ENCODE measurements at regions not wholly inside any gene's neighbourhood (a gene's known extent, or its start where the extent isn't known, plus 50 kb on each side); places are given as distances from the start of the nearest gene placed in this dataset.

DNA sequence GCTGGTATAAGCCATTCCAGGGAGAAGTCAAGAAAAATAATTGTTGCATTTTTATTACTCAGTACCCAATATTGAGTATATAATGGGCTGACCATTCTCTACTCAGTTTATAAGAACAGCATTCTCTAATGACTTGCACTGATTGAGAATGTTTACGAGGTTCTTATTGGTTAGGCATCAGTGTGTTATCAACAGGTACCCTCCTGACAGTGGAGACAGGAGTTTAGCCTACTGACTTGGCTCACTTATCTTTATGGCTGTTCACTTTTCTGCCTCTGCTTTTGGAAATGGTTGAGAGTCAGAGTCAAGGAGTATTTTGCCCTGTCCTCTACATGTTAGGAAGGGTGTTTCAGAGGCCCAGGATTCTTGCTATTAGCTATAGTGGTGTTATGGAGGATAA, 228.0 kb upstream of the RGS6 start:
- Histone ChIP-seq H3K4me3 (ENCODE audit: low read length) (no peak overlapping the region), H3K27me3 (ENCODE audit: control insufficient read depth, insufficient read depth, low read length) (no peaks in the 10 kb centered on the region), H3K9me3 (ENCODE audit: control insufficient read depth, insufficient read depth, low read length) (no peaks in the 10 kb centered on the region), H3K4me1 (ENCODE audit: control insufficient read depth, insufficient read depth, low read length) (no peaks in the 10 kb centered on the region), H3K27ac (ENCODE audit: low read length) (no peak overlapping the region), H3K36me3 (ENCODE audit: control insufficient read depth, insufficient read depth, low read length) (no peaks in the 10 kb centered on the region; the same call in 1 of the 2 replicates)
- WGBS (ENCODE audit: insufficient coverage, insufficient read length), result no CpG with 5 or more reads among the region's 1 CpG
- no peak for DNase-seq (ENCODE audit: low read depth, low spot score)

DNA sequence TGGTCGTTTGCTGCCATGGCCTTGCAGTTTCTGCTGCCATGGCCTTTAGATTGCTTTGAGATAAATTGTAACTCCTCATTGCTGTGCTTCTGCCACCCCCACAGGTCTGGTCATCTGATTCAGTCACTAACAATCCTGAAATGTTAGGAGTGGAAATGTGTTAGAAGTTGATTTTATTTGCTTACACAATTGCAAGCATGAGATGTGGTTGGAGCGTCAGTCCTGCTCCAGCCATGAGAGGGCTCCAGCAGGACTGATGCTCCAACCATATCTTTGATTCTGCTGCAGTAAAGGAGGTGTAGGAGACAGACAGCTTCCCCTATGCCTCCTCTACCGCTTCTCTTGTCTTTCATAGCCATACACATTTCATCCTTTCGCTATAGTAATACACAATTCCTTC, 226.8 kb upstream of the RGS6 start:
- H3K9me3 ChIP-seq (ENCODE audit: control insufficient read depth, insufficient read depth, low read length), result no peaks in the 10 kb centered on the region
- no peak for DNase-seq (ENCODE audit: low read depth, low spot score)
- H3K4me1 ChIP-seq (ENCODE audit: control insufficient read depth, insufficient read depth, low read length), result no peaks in the 10 kb centered on the region
- no peaks in the 10 kb centered on the region for H3K27me3 ChIP-seq (ENCODE audit: control insufficient read depth, insufficient read depth, low read length)
- H3K4me3 ChIP-seq (ENCODE audit: low read length), result no peak overlapping the region
- no peaks in the 10 kb centered on the region; the same call in 1 of the 2 replicates for H3K36me3 ChIP-seq (ENCODE audit: control insufficient read depth, insufficient read depth, low read length)
- WGBS (ENCODE audit: insufficient coverage, insufficient read length), result no CpG with 5 or more reads among the region's 4 CpGs
- no peak overlapping the region for H3K27ac ChIP-seq (ENCODE audit: low read length)

DNA sequence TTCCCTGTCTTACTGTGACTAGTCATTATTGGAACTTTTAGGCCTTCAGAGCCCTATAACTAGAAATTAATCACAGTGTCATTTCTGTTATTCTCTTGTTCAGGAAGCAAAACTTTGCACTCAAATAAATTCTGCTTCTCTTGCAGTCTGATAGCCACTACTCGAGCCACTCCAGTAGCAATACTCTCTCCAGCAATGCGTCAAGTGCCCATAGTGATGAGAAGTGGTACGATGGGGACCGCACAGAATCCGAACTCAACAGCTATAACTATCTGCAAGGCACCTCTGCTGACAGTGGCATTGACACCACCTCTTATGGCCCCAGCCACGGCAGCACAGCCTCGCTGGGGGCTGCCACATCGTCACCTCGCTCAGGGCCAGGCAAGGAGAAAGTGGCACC, 223.2 kb upstream of the RGS6 start:
- H3K4me3 ChIP-seq (ENCODE audit: low read length), result no peak overlapping the region
- no peaks in the 10 kb centered on the region; the same call in 1 of the 2 replicates for H3K36me3 ChIP-seq (ENCODE audit: control insufficient read depth, insufficient read depth, low read length)
- no peaks in the 10 kb centered on the region for H3K9me3 ChIP-seq (ENCODE audit: control insufficient read depth, insufficient read depth, low read length)
- no peak for DNase-seq (ENCODE audit: low read depth, low spot score)
- no peaks in the 10 kb centered on the region for H3K27me3 ChIP-seq (ENCODE audit: control insufficient read depth, insufficient read depth, low read length)
- H3K27ac ChIP-seq (ENCODE audit: low read length), result no peak overlapping the region
- no CpG with 5 or more reads among the region's 9 CpGs for WGBS (ENCODE audit: insufficient coverage, insufficient read length)
- no peaks in the 10 kb centered on the region for H3K4me1 ChIP-seq (ENCODE audit: control insufficient read depth, insufficient read depth, low read length)

DNA sequence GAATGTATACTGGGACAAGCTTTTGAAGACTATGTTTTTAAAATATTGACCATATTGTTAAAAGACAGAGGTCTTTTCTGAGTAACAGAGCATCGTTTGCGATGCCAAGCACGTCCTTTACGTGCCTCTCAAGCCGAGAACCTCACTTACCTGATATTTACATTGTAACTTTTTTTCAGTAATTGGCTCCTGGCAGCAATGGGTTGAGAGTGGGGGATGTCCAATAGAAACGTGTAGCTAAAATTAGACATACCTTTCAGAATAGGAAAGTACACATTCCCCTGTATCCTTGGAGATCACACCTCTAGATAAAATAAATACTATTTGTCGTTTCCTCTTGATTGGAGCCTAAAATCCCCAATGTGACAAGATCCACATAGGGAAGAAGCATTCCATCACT, 222.2 kb upstream of the RGS6 start:
- WGBS (ENCODE audit: insufficient coverage, insufficient read length), result no CpG with 5 or more reads among the region's 7 CpGs
- no peak overlapping the region for H3K27ac ChIP-seq (ENCODE audit: low read length)
- DNase-seq (ENCODE audit: low read depth, low spot score), result no peak

DNA sequence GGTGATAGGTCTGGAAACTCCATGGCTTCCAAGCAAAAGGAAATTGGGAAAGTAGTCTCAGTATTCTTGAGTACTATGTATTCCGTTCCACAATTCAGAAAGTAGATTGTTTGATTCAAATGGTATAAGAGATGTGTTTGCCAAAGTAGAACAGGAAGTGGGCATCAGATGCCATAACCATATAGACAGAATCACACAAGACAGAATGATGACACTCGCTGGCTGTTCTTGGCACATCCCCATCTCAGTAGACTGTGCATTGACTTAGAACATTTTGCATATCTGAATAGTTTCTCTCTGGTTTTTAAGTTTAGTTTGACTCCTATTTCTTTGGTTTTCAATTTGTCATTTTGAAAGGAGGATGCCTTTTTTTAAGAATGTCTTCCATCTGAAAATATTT, 221.1 kb upstream of the RGS6 start:
- no peaks in the 10 kb centered on the region for H3K4me1 ChIP-seq (ENCODE audit: control insufficient read depth, insufficient read depth, low read length)
- no peaks in the 10 kb centered on the region for H3K27me3 ChIP-seq (ENCODE audit: control insufficient read depth, insufficient read depth, low read length)
- DNase-seq (ENCODE audit: low read depth, low spot score), result no peak
- no peaks in the 10 kb centered on the region for H3K9me3 ChIP-seq (ENCODE audit: control insufficient read depth, insufficient read depth, low read length)
- WGBS (ENCODE audit: insufficient coverage, insufficient read length), result no CpG with 5 or more reads among the region's 2 CpGs
- H3K36me3 ChIP-seq (ENCODE audit: control insufficient read depth, insufficient read depth, low read length), result no peaks in the 10 kb centered on the region; the same call in 1 of the 2 replicates
- no peak overlapping the region for H3K4me3 ChIP-seq (ENCODE audit: low read length)
- H3K27ac ChIP-seq (ENCODE audit: low read length), result no peak overlapping the region

More for the DNA sequence above, 222.2 kb upstream of the RGS6 start:
- Histone ChIP-seq H3K27me3 (ENCODE audit: control insufficient read depth, insufficient read depth, low read length) (no peaks in the 10 kb centered on the region), H3K36me3 (ENCODE audit: control insufficient read depth, insufficient read depth, low read length) (no peaks in the 10 kb centered on the region; the same call in 1 of the 2 replicates), H3K9me3 (ENCODE audit: control insufficient read depth, insufficient read depth, low read length) (no peaks in the 10 kb centered on the region), H3K4me1 (ENCODE audit: control insufficient read depth, insufficient read depth, low read length) (no peaks in the 10 kb centered on the region), H3K4me3 (ENCODE audit: low read length) (no peak overlapping the region)

DNA sequence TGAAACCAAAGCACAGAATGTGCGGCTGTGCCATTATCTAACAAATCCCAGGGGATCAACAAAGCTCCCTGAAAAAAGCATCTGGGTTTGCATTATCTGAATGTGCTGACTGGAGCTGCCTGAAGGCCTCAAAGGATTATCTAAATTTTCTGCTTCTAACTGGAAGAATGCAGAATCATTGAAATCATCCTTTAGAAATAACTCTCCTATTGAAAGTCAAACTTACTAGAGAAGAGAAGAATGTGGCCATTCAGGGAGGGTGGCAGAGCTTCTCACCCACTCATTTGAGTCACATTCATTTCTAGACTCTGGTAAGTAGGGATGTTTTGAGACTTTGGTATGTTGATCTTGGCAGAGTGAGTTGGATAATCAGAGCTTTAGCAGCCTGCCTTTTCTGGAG, 220.6 kb upstream of the RGS6 start:
- H3K4me1 ChIP-seq (ENCODE audit: control insufficient read depth, insufficient read depth, low read length), result no peaks in the 10 kb centered on the region
- H3K4me3 ChIP-seq (ENCODE audit: low read length), result no peak overlapping the region
- no CpG with 5 or more reads among the region's 1 CpG for WGBS (ENCODE audit: insufficient coverage, insufficient read length)
- no peak overlapping the region for H3K27ac ChIP-seq (ENCODE audit: low read length)
- H3K9me3 ChIP-seq (ENCODE audit: control insufficient read depth, insufficient read depth, low read length), result no peaks in the 10 kb centered on the region
- no peaks in the 10 kb centered on the region; the same call in 1 of the 2 replicates for H3K36me3 ChIP-seq (ENCODE audit: control insufficient read depth, insufficient read depth, low read length)
- H3K27me3 ChIP-seq (ENCODE audit: control insufficient read depth, insufficient read depth, low read length), result no peaks in the 10 kb centered on the region
- DNase-seq (ENCODE audit: low read depth, low spot score), result no peak

DNA sequence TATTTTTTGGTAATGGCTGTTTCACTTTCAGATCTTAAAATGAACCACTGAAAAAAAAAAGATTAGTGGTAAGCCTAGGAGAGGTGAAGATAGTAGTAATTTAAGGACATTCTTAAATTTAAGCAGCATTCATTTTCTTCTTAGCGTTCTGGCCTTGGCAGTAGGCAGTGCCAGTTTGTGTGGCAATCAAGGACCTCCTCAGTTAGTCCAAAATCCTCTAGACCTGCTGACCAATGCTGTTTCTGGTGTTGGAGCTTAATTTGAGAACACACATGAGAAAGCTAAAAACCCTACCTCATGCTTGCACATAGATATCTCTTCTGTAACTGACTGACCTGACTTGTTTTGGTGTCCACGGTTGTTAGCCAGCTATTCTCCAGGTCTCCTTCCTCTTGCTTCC, 219.8 kb upstream of the RGS6 start:
- Histone ChIP-seq H3K27me3 (ENCODE audit: control insufficient read depth, insufficient read depth, low read length) (no peaks in the 10 kb centered on the region), H3K36me3 (ENCODE audit: control insufficient read depth, insufficient read depth, low read length) (no peaks in the 10 kb centered on the region; the same call in 1 of the 2 replicates), H3K27ac (ENCODE audit: low read length) (no peak overlapping the region), H3K4me1 (ENCODE audit: control insufficient read depth, insufficient read depth, low read length) (no peaks in the 10 kb centered on the region), H3K9me3 (ENCODE audit: control insufficient read depth, insufficient read depth, low read length) (no peaks in the 10 kb centered on the region), H3K4me3 (ENCODE audit: low read length) (no peak overlapping the region)
- no CpG with 5 or more reads among the region's 2 CpGs for WGBS (ENCODE audit: insufficient coverage, insufficient read length)
- DNase-seq (ENCODE audit: low read depth, low spot score), result no peak

DNA sequence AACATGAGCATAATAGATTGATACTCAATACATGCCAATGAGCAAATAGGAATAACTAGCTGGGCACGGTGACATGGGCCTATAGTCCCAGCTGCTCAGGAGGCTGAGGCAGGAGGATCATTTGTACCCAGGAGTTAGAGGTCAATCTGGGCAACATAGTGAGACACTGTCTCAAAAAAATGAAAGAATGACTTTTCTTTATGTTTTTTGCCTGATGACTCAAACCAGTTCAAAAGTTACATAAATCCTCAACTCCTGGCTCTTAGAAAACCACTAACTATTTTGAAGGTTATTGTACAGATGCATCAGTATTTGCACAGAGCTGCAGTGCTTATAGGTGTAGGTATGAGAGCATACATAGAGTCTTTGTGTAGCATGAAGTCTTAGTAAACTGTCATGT, 219.2 kb upstream of the RGS6 start:
- no CpG with 5 or more reads among the region's 1 CpG for WGBS (ENCODE audit: insufficient coverage, insufficient read length)
- no peaks in the 10 kb centered on the region; the same call in 1 of the 2 replicates for H3K36me3 ChIP-seq (ENCODE audit: control insufficient read depth, insufficient read depth, low read length)

DNA sequence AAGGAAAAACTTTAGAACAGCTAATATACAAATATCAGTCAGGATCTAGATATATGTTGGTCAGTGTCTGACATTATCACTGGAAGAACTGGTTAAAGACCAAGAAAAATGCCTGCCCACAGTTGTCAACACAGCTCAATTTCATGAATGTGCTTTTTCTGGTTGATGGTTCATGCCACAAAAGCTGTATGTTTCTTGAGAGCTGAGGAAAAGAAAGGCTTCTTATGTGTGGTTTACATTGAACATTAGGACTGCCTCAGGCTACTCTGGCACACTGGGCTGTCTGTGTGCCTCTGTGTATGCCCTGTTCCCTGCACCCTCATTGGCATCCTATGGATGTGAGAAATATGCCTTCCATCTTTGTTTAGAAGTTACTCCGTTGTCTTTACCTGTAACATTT, 218.8 kb upstream of the RGS6 start:
- Histone ChIP-seq H3K27me3 (ENCODE audit: control insufficient read depth, insufficient read depth, low read length) (no peaks in the 10 kb centered on the region), H3K4me3 (ENCODE audit: low read length) (no peak overlapping the region), H3K36me3 (ENCODE audit: control insufficient read depth, insufficient read depth, low read length) (no peaks in the 10 kb centered on the region; the same call in 1 of the 2 replicates), H3K9me3 (ENCODE audit: control insufficient read depth, insufficient read depth, low read length) (no peaks in the 10 kb centered on the region), H3K4me1 (ENCODE audit: control insufficient read depth, insufficient read depth, low read length) (no peaks in the 10 kb centered on the region), H3K27ac (ENCODE audit: low read length) (no peak overlapping the region)
- DNase-seq (ENCODE audit: low read depth, low spot score), result no peak
- WGBS (ENCODE audit: insufficient coverage, insufficient read length), result no CpG with 5 or more reads among the region's 1 CpG

More for the DNA sequence above, 219.2 kb upstream of the RGS6 start:
- Histone ChIP-seq H3K4me1 (ENCODE audit: control insufficient read depth, insufficient read depth, low read length) (no peaks in the 10 kb centered on the region), H3K27ac (ENCODE audit: low read length) (no peak overlapping the region), H3K4me3 (ENCODE audit: low read length) (no peak overlapping the region), H3K9me3 (ENCODE audit: control insufficient read depth, insufficient read depth, low read length) (no peaks in the 10 kb centered on the region), H3K27me3 (ENCODE audit: control insufficient read depth, insufficient read depth, low read length) (no peaks in the 10 kb centered on the region)
- no peak for DNase-seq (ENCODE audit: low read depth, low spot score)

DNA sequence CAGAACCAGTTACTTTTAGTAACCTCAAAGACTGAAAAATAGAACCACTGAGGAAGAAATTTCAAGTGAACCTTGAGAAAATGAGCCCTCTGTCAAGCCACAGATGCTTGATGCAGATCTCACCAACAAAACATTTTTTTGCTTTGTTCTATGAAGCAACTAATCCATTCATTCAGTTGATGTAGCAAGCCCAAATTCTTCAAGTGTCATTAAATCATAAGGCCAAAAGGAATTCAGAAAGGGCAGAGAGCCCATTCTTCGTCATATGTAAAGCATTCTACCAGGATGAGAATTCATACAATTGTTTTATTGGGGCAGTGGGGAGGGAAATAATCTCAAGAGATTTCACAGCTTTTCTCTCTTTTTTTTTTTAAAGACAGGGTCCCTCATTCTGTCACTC, 218.0 kb upstream of the RGS6 start:
- H3K27ac ChIP-seq (ENCODE audit: low read length), result no peak overlapping the region
- no peak for DNase-seq (ENCODE audit: low read depth, low spot score)
- no peaks in the 10 kb centered on the region for H3K4me1 ChIP-seq (ENCODE audit: control insufficient read depth, insufficient read depth, low read length)
- no peak overlapping the region for H3K4me3 ChIP-seq (ENCODE audit: low read length)
- H3K36me3 ChIP-seq (ENCODE audit: control insufficient read depth, insufficient read depth, low read length), result no peaks in the 10 kb centered on the region; the same call in 1 of the 2 replicates
- no CpG with 5 or more reads among the region's 1 CpG for WGBS (ENCODE audit: insufficient coverage, insufficient read length)
- no peaks in the 10 kb centered on the region for H3K9me3 ChIP-seq (ENCODE audit: control insufficient read depth, insufficient read depth, low read length)
- no peaks in the 10 kb centered on the region for H3K27me3 ChIP-seq (ENCODE audit: control insufficient read depth, insufficient read depth, low read length)

DNA sequence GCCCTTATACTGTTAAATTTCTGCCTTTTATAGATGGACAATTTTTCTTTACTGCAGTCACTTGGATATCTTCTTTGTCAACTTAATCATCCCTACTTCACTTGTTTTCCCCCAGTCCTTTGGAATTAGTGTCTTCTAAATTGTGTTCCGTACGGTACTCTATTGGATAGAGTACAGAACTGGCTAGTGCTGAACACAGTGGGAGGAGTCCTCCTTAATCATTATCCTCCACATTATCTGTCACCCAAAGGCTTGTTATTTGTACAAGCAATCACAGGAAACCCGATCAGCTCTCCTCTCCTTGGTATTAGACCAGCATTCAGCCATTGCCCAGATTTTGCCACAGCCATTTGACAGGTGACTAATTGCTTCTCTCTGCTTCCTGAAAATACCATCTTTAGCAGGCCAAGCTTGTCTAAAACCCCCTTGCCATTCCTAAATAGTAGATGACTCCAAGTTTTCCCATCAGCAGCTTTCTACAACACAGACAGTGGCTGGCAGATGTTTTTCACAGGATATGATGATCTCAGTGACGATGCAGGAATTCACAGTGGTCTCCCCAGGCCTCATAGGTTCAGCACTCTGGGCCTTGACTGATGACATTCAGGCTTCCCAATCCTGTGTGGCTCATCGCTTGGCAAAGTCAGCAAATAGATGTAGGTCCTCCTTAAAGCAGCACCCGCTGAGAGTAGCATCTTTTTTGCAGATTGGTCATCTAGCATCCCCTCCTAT, 216.0 kb upstream of the RGS6 start:
- H3K4me3 ChIP-seq (ENCODE audit: low read length), result no peak overlapping the region
- WGBS (ENCODE audit: insufficient coverage, insufficient read length), result no CpG with 5 or more reads among the region's 6 CpGs
- no peaks in the 10 kb centered on the region for H3K36me3 ChIP-seq (ENCODE audit: control insufficient read depth, insufficient read depth, low read length)
- H3K27me3 ChIP-seq (ENCODE audit: control insufficient read depth, insufficient read depth, low read length), result no peaks in the 10 kb centered on the region
- H3K4me1 ChIP-seq (ENCODE audit: control insufficient read depth, insufficient read depth, low read length), result no peaks in the 10 kb centered on the region
- no peak overlapping the region for H3K27ac ChIP-seq (ENCODE audit: low read length)
- no peaks in the 10 kb centered on the region for H3K9me3 ChIP-seq (ENCODE audit: control insufficient read depth, insufficient read depth, low read length)
- DNase-seq (ENCODE audit: low read depth, low spot score), result no peak
